ENCODE measurements at regions not wholly inside any gene's neighbourhood (a gene's known extent, or its start where the extent isn't known, plus 50 kb on each side); places are given as distances from the start of the nearest gene placed in this dataset.

- DNase-seq = no peak
Observed at GRCh38 chr2:150309311-150310080, 178.0 kb downstream of the RND3 start.

DNA sequence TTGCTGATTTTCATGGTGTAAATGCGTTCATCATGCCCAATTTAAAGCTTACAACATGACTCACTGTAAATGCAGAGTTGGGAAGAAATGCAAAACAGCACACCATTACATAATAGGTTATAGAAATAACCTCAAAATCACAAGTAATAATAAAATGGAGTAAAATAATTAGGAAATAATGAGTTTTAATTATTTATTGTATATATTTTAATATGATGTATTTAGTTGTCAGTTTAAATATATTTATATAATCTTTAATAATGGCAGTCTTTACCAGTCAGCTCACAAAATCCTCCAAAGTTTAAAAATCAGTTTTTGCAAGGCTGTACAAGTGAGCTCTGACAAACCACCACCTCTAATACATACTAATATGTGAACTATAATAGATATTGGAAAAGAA is 180.2 kb downstream of the RND3 start:
- no peak for DNase-seq

- DNase-seq = no peak
Observed at GRCh38 chr2:150303281-150303680, 184.2 kb downstream of the RND3 start.

- no peak for DNase-seq
Observed at GRCh38 chr2:150298571-150299305, 188.7 kb downstream of the RND3 start.

- DNase-seq = no peak
Observed at GRCh38 chr2:150296770-150297546, 190.5 kb downstream of the RND3 start.

GRCh38 chr2:150295544-150295943 is 191.9 kb downstream of the RND3 start:
- DNase-seq = no peak

DNA sequence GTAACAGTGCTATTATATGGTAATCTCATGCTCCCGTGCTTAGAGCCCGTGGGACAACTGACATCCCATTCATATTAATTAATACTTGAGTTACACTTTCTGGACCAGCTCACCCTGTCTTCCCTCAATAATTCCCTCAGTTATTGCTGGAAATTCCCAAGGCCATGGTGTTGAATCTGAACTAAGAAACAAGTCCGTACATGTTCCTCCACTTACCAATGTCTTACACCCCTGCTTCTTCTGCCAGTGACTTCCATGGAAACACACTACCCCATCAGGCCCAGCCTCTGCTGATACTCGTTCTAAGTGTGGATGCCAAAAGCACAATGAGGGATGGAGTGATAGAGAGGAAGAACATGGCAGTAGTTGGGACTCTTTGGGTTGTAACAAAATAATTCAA is 193.7 kb downstream of the RND3 start:
- DNase-seq = no peak

- no peak for DNase-seq
Observed at GRCh38 chr2:150292807-150293206, 194.7 kb downstream of the RND3 start.

GRCh38 chr2:150292192-150292591 is 195.3 kb downstream of the RND3 start:
- DNase-seq = no peak

- no peak for DNase-seq
Observed at GRCh38 chr2:150286730-150287362, 200.6 kb downstream of the RND3 start.

DNA sequence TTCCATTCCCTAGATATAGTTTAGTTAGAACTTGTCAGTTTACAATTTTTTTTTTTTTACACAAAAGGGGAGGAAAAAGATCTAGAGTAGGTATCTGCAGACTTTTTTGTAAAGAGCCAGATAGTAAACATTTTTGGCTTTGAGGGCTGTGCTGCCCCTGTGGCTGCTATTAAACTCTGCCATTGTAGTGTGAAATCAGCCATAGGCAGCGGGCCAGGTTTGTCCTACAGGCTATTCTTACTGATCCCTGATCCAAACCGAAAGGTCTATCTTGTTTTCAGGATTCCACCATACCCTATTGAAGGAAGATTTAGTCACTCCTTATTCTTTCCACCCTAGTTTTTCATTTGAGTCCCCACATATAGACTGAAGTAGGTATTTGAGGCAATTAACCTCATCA is 203.4 kb downstream of the RND3 start:
- DNase-seq = no peak

DNA sequence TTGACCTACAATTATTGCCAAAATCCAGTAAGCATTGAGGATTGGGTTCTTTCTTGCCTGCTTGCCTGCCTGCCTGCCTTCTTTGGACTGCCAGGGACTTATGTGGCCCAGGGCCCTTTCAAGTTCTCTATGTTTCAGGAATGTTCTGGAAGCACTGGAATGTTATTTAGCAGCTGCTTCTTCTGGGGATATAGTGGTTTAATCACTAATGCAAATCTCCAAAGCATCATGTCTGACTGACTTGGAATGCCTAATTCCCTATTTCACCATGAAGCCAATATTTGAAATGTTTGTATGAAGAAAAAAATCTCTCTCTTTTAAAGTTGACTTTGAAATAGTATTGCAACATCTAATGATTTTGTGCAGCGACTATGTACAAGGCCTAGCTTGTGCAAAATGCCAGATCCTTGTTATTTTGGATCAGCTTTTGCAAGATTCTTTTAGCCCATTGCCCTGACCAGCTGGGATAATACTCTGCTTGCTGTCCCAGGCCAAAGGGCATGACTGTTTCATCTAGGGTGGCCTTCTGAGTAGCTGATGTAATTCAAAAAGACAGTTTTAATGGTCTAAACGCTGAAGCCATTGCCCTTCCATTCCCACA is 204.6 kb downstream of the RND3 start:
- DNase-seq = no peak

GRCh38 chr2:150282357-150282756 is 205.1 kb downstream of the RND3 start:
- no peak for DNase-seq

DNA sequence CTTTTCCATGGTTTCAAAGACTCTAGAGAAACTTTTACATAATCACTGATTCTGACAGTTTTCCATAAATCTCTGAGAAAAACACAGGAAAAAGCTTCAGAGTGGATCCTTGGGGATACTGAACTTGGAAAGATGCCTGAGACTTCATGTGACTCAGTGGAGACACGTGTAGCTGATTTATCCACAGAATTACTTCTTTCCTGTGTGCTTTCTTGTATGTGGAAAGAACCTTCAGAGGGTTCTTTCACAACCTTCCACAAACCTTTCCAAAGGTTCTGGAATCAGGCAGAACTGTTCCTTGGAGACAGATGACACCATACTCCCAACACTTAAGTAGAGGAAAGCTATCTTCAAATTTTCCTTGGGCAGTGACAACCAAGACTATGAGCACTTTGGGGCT is 207.2 kb downstream of the RND3 start:
- DNase-seq = no peak

- no peak for DNase-seq
Observed at GRCh38 chr2:150279686-150280085, 207.8 kb downstream of the RND3 start.

- DNase-seq = no peak
Observed at GRCh38 chr2:150276737-150277136, 210.7 kb downstream of the RND3 start.

- no peak for DNase-seq
Observed at GRCh38 chr2:150274108-150274507, 213.4 kb downstream of the RND3 start.

DNA sequence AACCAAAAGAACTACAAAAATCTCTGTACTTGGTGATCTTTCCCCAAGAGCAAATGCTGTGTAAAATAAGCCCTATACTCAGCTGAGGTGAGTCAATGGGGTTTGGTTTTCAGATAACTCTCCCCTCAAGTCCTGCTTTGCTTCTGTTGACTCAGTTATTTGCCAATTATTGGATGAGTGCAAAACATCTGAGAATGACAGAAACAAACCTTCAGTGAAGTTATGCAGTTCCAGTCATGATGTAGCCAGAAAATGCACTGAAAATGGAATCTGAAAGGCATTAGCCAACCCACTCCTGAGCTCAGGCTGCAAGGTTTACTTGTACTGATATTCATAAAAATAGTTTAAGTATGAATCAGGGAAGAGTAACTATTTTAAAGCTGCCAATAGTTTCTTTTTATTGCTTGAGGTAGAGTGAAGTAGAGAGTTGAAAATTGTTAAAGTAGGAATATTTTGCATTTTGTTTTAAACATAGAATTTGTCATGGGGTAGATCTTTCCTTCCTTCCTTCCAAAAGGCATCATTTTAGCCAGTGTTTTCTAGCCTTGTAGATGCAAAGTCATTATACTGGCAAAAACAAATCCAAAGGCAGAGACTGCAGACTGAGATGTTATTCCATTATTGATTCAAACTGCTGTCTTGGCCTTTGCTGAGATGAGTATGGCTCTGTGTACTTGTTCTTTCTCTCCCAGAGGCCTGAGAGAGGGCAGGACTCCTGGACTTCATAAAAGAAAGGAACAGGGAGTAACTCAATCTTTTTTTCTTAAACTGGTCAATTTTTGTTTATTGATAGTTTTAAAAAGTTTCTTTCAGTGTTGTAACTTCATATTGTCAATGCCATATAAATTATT is 215.3 kb downstream of the RND3 start:
- no peak for DNase-seq

- no peak for DNase-seq
Observed at GRCh38 chr2:150267651-150268415, 219.6 kb downstream of the RND3 start.

DNA sequence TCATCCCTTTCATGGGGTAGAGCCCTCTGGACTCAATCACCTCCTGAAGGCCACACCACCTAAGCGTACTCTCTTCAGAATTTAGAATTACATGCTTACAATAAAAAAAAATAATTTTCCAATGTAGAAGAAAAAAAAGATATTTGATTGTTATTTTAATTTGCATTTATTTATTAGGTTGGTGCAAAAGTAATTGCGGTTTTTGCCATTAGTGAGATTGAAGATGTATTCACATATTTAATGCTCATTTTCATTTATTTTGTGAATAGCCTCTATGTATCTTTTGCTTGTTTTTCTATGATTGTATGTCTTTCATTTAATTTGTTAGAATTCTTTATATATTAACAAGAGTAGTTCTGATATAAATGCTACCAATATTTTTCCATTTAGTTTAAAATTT is 220.5 kb downstream of the RND3 start:
- DNase-seq = no peak

DNA sequence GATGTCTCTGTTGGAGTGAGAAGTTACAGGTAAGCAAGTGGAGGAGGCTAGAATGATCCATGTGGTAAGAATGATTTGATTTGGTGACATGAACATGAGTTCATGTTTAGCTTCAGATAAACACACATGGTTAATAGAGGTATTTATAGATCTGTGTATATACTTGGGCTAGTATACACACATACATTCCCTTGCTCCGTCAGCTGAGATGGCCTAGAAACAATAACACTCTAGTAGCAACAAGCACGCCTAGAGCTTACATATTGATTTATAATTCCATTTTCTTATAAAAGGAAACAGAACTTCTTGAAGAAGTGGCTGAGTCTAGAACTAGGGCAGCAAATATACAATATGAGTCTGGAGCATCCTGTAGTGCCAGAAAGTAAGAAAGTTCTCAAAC is 223.0 kb downstream of the RND3 start:
- DNase-seq = no peak

All from NCI-H510A treated with DMSO at 0.1 percent for 48 hours (cell line).